ENCODE measurements at regions not wholly inside any gene's neighbourhood (a gene's known extent, or its start where the extent isn't known, plus 50 kb on each side); places are given as distances from the start of the nearest gene placed in this dataset.

GRCh38 chr4:177860171-177860570, 417.9 kb upstream of the AGA start:
- TF ChIP-seq CTCF (conservative IDR thresholded peaks at IDR 0.05; ENCODE audit: low read depth, low read length) (no peak), EZH2 (IDR thresholded peaks at IDR 0.05; ENCODE audit: borderline replicate concordance, low read depth, low read length, poor library complexity, severe bottlenecking) (no peak)
